Stimulated activated CD4-positive, alpha-beta T cell treated with anti-CD3 and anti-CD28 coated beads, Interleukin-15, amount 100 ng/mL, for 24 hours (primary cell): ENCODE measurements at regions not wholly inside any gene's neighbourhood (a gene's known extent, or its start where the extent isn't known, plus 50 kb on each side); places are given as distances from the start of the nearest gene placed in this dataset.

ENCODE experiments used
- DNase-seq: peaks from one replicate; pipeline ENCODE4 v3.0.0-alpha.2; 2020

DNA sequence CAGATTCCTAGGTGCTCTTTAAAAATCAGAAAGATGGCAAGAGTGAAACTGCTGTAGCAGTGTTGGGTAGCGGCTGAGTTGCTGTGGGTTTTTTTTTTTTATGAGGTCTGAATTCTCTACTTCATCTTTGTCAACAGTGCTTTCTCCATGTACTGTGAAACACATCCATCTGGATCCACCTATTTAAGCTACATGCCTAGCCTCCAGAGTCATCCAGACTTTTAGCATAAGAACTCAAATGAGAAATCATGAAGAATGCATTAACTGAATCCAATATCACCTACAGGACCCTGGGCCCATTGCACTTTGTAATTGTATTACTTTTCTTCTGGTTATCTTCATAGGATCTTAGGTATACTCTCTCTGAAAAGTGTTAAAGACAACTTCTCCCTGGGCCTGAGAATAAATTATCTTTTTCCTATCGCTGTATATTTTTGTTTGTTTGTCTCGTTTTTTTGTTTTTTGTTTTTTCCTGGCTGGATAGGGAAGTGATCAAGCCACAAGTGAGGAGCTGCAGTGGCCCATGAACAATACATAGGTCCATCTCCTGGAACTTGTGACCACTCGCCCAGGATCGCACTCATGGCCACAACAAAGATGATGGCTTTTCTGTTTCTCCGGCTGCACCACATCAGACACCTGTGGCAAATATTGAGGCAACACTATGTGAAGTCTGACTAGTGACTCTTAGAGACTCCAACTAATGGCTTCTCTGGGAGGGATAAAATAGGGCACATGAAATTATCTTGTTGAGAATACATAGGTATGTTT, 609.9 kb upstream of the AGTR1 start:
- DNase-seq = no peak

- no peak for DNase-seq
Observed at GRCh38 chr3:148089171-148089570, 608.5 kb upstream of the AGTR1 start.

GRCh38 chr3:148090156-148090555, 607.5 kb upstream of the AGTR1 start:
- no peak for DNase-seq

- DNase-seq = no peak
Observed at GRCh38 chr3:148092624-148093347, 604.9 kb upstream of the AGTR1 start.

- DNase-seq = no peak
Observed at GRCh38 chr3:148093753-148094152, 604.0 kb upstream of the AGTR1 start.

DNA sequence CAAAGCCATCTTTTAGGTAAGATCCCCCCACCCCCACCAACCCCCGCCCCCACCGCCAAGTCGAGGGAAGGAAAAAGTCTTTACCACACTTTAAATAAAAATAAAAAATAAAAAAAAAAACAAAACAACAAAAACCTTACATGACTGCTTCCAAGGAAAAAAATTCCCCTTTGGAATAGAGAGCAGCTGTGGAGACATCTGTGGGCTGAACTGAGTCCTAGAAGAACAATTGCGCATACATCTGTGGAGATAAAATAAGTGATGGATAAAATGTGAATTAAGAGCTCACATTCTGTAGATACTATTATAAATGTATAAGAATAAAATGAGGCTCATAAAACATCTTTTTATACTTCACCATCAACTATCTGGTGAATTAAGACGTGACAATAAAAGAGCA, 601.7 kb upstream of the AGTR1 start:
- DNase-seq = no peak

- no peak for DNase-seq
Observed at GRCh38 chr3:148100476-148100875, 597.2 kb upstream of the AGTR1 start.

DNA sequence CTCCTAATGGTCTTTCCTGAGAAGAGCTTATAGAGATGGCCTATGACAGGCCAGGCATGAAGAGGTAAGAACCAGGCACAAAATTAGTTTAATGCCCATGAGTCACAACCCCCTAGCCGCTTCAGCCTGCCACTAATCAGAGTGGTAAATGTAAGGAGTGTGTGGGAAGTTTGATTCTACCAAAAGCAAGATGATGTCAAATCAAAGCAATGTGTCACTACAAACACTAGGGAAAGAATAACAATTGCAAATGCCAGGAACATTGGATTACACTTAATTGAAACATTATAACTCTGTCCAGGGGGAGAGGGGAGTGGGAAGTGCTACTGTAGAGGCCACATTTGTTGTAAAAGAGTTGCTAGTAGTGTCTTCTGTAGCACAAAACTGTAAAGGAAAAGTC, 596.6 kb upstream of the AGTR1 start:
- DNase-seq = no peak

- no peak for DNase-seq
Observed at GRCh38 chr3:148102156-148102555, 595.5 kb upstream of the AGTR1 start.

DNA sequence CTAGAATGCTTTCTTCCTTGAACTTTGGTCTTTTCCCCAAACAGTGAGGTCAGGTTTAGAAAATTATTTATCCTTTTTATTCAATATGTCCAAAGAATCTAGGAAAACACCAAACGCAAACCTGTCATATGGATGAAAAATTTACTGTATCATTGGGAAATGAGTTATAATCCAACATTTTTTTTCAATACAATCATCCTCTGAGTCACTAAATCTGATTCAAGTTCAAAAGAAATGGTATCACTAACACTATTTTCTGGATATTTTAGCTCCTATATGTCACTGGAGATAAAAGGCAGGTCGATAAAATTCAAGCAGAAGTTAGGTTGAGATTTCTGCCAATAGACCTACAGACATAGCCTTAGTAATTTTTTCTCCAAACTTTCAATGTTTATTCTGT, 591.6 kb upstream of the AGTR1 start:
- no peak for DNase-seq

DNA sequence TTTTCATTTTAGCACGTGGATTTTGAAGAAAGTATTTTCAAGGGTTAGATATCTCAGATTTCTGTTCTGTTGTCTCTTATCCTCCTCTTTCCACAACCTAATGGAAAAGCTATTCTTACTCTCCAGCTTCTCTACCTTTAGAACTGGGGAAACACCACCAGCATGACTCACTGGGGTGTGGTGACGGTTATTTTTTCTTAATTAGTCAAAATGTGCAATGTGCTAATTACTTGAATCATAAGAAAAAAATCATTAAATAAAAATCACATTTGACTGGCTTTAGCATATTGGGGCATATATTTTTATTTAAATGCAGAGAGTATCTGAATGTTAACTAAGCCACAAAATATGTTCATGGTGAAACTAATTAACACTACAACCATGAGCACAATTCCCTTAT, 570.7 kb upstream of the AGTR1 start:
- DNase-seq = no peak

GRCh38 chr3:148128136-148128535, 569.6 kb upstream of the AGTR1 start:
- no peak for DNase-seq

GRCh38 chr3:148131990-148132638, 565.6 kb upstream of the AGTR1 start:
- DNase-seq = no peak

DNA sequence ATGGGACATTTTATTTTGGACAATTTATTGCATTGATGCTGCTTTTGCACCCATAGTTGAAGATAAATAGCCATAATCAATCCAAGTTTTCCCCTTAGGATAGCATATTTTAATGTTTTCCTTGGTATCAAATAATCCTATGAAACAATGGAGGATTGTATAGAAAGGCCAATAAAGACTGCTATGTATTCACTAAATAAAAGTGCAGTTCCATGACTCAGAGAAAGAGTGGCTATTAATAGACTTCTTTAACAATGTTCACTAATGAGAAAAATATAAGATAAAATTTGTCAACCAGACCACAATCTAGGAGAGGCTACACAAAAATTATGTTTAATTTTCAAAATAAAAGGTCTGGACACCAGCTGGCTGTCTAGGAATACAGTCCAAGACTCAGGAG, 560.9 kb upstream of the AGTR1 start:
- DNase-seq = no peak

GRCh38 chr3:148146241-148146640, 551.5 kb upstream of the AGTR1 start:
- DNase-seq = no peak

GRCh38 chr3:148146947-148147826, 550.5 kb upstream of the AGTR1 start:
- DNase-seq = no peak

- no peak for DNase-seq
Observed at GRCh38 chr3:148147903-148148302, 549.8 kb upstream of the AGTR1 start.

- no peak for DNase-seq
Observed at GRCh38 chr3:148149556-148149955, 548.1 kb upstream of the AGTR1 start.

DNA sequence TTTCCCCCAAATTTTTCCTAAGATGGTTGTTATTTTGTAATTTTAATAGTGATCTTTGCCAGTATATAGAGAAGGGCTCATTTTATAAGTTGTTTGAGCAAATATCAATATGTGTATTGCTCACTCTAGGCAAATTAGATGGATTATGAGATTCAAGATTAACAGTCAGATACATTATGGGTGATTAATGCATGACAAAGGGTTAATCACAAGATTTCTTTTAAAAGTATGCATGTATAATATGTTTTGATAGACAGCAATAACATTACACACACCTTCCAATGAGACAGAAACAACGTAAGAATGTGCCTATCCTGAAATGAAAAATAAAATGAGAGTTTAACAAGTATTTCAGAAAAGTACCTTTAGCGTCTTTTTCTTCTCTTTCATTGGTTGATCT, 547.6 kb upstream of the AGTR1 start:
- no peak for DNase-seq

DNA sequence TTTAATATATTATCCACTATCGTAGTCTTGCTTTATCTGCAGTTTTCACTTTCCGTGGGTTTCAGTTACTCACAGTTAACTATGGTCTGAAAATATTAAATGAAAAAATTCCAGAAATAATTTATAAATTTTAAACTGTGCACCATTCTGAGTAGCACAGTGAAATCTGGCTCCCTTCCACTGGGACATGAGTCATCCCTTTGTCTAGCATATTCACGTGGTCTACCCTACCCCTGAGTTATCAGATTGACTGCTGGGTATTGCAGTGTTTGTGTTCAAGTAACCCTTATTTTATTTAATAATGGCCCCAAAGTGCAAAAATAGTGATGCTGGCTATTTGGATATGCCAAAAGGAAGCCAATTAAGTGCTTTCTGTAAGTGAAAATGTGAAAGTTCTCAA, 539.5 kb upstream of the AGTR1 start:
- no peak for DNase-seq

GRCh38 chr3:148162132-148162531, 535.6 kb upstream of the AGTR1 start:
- DNase-seq = no peak

GRCh38 chr3:148168347-148168746, 529.4 kb upstream of the AGTR1 start:
- no peak for DNase-seq

- no peak for DNase-seq
Observed at GRCh38 chr3:148173851-148174250, 523.9 kb upstream of the AGTR1 start.
